Hepatocyte (in vitro differentiated cells): ENCODE measurements at regions not wholly inside any gene's neighbourhood (a gene's known extent, or its start where the extent isn't known, plus 50 kb on each side); places are given as distances from the start of the nearest gene placed in this dataset.

ENCODE experiments used
- DNase-seq: peaks from one replicate; pipeline ENCODE4 v3.0.0-alpha.2; 2016; ENCODE audit warnings: low spot score
- H2AFZ ChIP-seq: fragments of 200-600 bp; sonication (generic); 2 replicates; pipeline ENCODE4 v1.6.0; 2016; ENCODE audit warnings: antibody characterized with exemption, mild to moderate bottlenecking
- H3K27ac ChIP-seq: fragments of 200-600 bp; sonication (generic); 2 replicates; pipeline ENCODE4 v1.5.1; 2016; ENCODE audit warnings: mild to moderate bottlenecking
- H3K27me3 ChIP-seq: fragments of 200-600 bp; sonication (generic); 2 replicates; pipeline ENCODE4 v1.6.1; 2016
- H3K36me3 ChIP-seq: fragments of 200-600 bp; sonication (generic); replicated peaks from 2 replicates; pipeline ENCODE4 v1.5.1; 2016; ENCODE audit warnings: low read depth; ENCODE audit not compliant: insufficient read depth
- H3K4me1 ChIP-seq: fragments of 200-600 bp; sonication (generic); 2 replicates; pipeline ENCODE4 v1.5.1; 2016; ENCODE audit warnings: mild to moderate bottlenecking, moderate library complexity; ENCODE audit not compliant: insufficient read depth
- H3K4me2 ChIP-seq: fragments of 200-600 bp; sonication (generic); 2 replicates; pipeline ENCODE4 v1.6.0; 2016
- H3K4me3 ChIP-seq: fragments of 200-600 bp; sonication (generic); 2 replicates; pipeline ENCODE4 v1.5.1; 2016; ENCODE audit warnings: mild to moderate bottlenecking
- H3K79me2 ChIP-seq: fragments of 200-600 bp; sonication (generic); 2 replicates; pipeline ENCODE4 v1.6.0; 2017; ENCODE audit warnings: mild to moderate bottlenecking
- H3K9me2 ChIP-seq: fragments of 200-600 bp; sonication (generic); replicated peaks from 2 replicates; pipeline ENCODE4 v1.6.0; 2017; ENCODE audit warnings: mild to moderate bottlenecking; ENCODE audit not compliant: insufficient read depth
- H3K9me3 ChIP-seq: fragments of 200-600 bp; sonication (generic); 2 replicates; pipeline ENCODE4 v1.5.1; 2016; ENCODE audit warnings: low read depth, mild to moderate bottlenecking
- H4K20me1 ChIP-seq: fragments of 200-600 bp; sonication (generic); 2 replicates; pipeline ENCODE4 v1.6.0; 2016; ENCODE audit warnings: mild to moderate bottlenecking; ENCODE audit not compliant: insufficient read depth, poor library complexity, severe bottlenecking
- EZH2 ChIP-seq: fragments of 200-600 bp; sonication (generic); IDR thresholded peaks from 2 replicates; pipeline ENCODE4 v1.6.1; 2016; ENCODE audit warnings: antibody characterized with exemption, mild to moderate bottlenecking, borderline replicate concordance
- EZH2phosphoT487 ChIP-seq: fragments of 200-600 bp; sonication (generic); IDR thresholded peaks from one replicate; pipeline ENCODE4 v1.6.1; 2018; ENCODE audit warnings: antibody characterized with exemption, mild to moderate bottlenecking, low read depth, moderate library complexity; ENCODE audit not compliant: unreplicated experiment, severe bottlenecking
- WGBS: methylation state at CpG from one replicate; pipeline ENCODE4 v1.1.6; 2016; ENCODE audit warnings: low lambda C conversion rate; ENCODE audit errors: missing lambda C conversion rate; 5-methylcytosine and 5-hydroxymethylcytosine counted together
- TF ChIP-seq, protein P1 (sequence below): fragments of 200-600 bp; sonication (generic); IDR thresholded peaks from 2 replicates; pipeline ENCODE4 v1.5.1; 2016; ENCODE audit warnings: antibody characterized with exemption, mild to moderate bottlenecking; ENCODE audit not compliant: poor library complexity

GRCh38 chr2:78602862-78603261, 422.6 kb upstream of the REG3G start:
- H3K4me3 ChIP-seq: no peak overlapping the region
- no peak overlapping the region for H3K4me2 ChIP-seq
- TF ChIP-seq, protein P1, sequence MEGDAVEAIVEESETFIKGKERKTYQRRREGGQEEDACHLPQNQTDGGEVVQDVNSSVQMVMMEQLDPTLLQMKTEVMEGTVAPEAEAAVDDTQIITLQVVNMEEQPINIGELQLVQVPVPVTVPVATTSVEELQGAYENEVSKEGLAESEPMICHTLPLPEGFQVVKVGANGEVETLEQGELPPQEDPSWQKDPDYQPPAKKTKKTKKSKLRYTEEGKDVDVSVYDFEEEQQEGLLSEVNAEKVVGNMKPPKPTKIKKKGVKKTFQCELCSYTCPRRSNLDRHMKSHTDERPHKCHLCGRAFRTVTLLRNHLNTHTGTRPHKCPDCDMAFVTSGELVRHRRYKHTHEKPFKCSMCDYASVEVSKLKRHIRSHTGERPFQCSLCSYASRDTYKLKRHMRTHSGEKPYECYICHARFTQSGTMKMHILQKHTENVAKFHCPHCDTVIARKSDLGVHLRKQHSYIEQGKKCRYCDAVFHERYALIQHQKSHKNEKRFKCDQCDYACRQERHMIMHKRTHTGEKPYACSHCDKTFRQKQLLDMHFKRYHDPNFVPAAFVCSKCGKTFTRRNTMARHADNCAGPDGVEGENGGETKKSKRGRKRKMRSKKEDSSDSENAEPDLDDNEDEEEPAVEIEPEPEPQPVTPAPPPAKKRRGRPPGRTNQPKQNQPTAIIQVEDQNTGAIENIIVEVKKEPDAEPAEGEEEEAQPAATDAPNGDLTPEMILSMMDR: no peak
- TF ChIP-seq EZH2: no peak
- no peak for TF ChIP-seq EZH2phosphoT487
- H3K27me3 ChIP-seq: no peaks in the 10 kb centered on the region
- 92% methylated on average over 4 of the region's 4 CpGs for WGBS
- no peaks in the 10 kb centered on the region for H3K36me3 ChIP-seq
- H2AFZ ChIP-seq: no peak overlapping the region
- no peaks in the 10 kb centered on the region for H4K20me1 ChIP-seq
- no peak for DNase-seq
- H3K9me3 ChIP-seq: no peaks in the 10 kb centered on the region
- no peaks in the 10 kb centered on the region for H3K9me2 ChIP-seq
- no peaks in the 10 kb centered on the region for H3K79me2 ChIP-seq
- H3K4me1 ChIP-seq: no peaks in the 10 kb centered on the region
- H3K27ac ChIP-seq: no peak overlapping the region

- no peak overlapping the region for H3K4me2 ChIP-seq
- no peaks in the 10 kb centered on the region for H3K27me3 ChIP-seq
- H3K4me1 ChIP-seq: no peaks in the 10 kb centered on the region
- H3K36me3 ChIP-seq: no peaks in the 10 kb centered on the region
- WGBS: 47% methylated on average over 2 of the region's 2 CpGs
- H3K9me2 ChIP-seq: no peaks in the 10 kb centered on the region
- H2AFZ ChIP-seq: no peak overlapping the region
- TF ChIP-seq, protein P1: no peak
- no peak for TF ChIP-seq EZH2phosphoT487
- no peak for TF ChIP-seq EZH2
- no peak overlapping the region for H3K27ac ChIP-seq
- no peak for DNase-seq
- H3K9me3 ChIP-seq: no peaks in the 10 kb centered on the region
- H3K4me3 ChIP-seq: no peak overlapping the region
- H3K79me2 ChIP-seq: no peaks in the 10 kb centered on the region
- no peaks in the 10 kb centered on the region for H4K20me1 ChIP-seq
These were observed 418.6 kb upstream of the REG3G start for GRCh38 chr2:78606895-78607294.

DNA sequence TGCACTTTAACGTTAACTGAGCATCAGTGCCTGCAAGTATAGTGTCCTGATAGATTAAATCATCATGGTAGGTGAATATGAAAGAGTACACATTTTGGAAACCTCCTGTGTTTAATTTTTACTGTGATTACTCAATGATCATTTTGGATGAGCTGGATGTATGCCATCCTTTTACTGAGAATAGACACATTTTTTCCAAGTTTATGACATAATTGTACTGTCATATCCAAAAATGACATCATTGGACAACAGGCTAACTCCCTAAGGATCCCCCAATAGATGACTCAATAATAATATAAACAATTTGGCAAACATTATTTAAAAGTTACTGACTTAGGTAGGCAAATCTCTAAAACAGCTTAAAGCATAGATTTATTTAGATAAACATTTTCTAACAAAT, 410.8 kb upstream of the REG3G start:
- no peaks in the 10 kb centered on the region for H3K27me3 ChIP-seq
- H3K4me3 ChIP-seq: no peak overlapping the region
- WGBS: 91% methylated on average over 1 of the region's 1 CpG
- TF ChIP-seq, protein P1: no peak
- TF ChIP-seq EZH2 (no peak), EZH2phosphoT487 (no peak)
- H3K9me2 ChIP-seq: no peaks in the 10 kb centered on the region
- H3K9me3 ChIP-seq: no peaks in the 10 kb centered on the region
- no peaks in the 10 kb centered on the region for H3K79me2 ChIP-seq
- H4K20me1 ChIP-seq: no peaks in the 10 kb centered on the region
- H3K4me1 ChIP-seq: no peaks in the 10 kb centered on the region
- H2AFZ ChIP-seq: no peak overlapping the region
- no peaks in the 10 kb centered on the region for H3K36me3 ChIP-seq
- H3K27ac ChIP-seq: no peak overlapping the region
- DNase-seq: no peak
- no peak overlapping the region for H3K4me2 ChIP-seq

GRCh38 chr2:78615956-78616355, 409.5 kb upstream of the REG3G start:
- H3K27me3 ChIP-seq: no peaks in the 10 kb centered on the region
- no peak overlapping the region for H3K4me3 ChIP-seq
- H4K20me1 ChIP-seq: no peaks in the 10 kb centered on the region
- no peaks in the 10 kb centered on the region for H3K36me3 ChIP-seq
- no peak for DNase-seq
- H3K4me2 ChIP-seq: no peak overlapping the region
- H2AFZ ChIP-seq: no peak overlapping the region
- H3K4me1 ChIP-seq: no peaks in the 10 kb centered on the region
- no peaks in the 10 kb centered on the region for H3K79me2 ChIP-seq
- no peak overlapping the region for H3K27ac ChIP-seq
- no peaks in the 10 kb centered on the region for H3K9me3 ChIP-seq
- H3K9me2 ChIP-seq: no peaks in the 10 kb centered on the region
- TF ChIP-seq, protein P1: no peak
- no peak for TF ChIP-seq EZH2phosphoT487
- no peak for TF ChIP-seq EZH2
- 86% methylated on average over 2 of the region's 2 CpGs for WGBS
